Peyer's patch (tissue), 4 donors: ENCODE measurements at regions not wholly inside any gene's neighbourhood (a gene's known extent, or its start where the extent isn't known, plus 50 kb on each side); places are given as distances from the start of the nearest gene placed in this dataset.

ENCODE experiments used
- CTCF ChIP-seq, 6 experiments: fragments of 450-650 bp in 4 of 6; fragments of 200-600 bp in 2 of 6; sonication (generic) in 1 of 6; IDR thresholded peaks; one replicate each; pipeline ENCODE4 v1.5.1; 2017 to 2019; ENCODE audit warnings: antibody characterized with exemption in 6 of 6, mild to moderate bottlenecking in 3 of 6, moderate library complexity in 1 of 6
- POLR2A ChIP-seq, 2 donors: fragments of 450-650 bp; IDR thresholded peaks; one replicate each; pipeline ENCODE4 v1.5.1; 2017; ENCODE audit warnings: antibody characterized with exemption in 2 of 2, mild to moderate bottlenecking in 2 of 2, moderate library complexity in 2 of 2

DNA sequence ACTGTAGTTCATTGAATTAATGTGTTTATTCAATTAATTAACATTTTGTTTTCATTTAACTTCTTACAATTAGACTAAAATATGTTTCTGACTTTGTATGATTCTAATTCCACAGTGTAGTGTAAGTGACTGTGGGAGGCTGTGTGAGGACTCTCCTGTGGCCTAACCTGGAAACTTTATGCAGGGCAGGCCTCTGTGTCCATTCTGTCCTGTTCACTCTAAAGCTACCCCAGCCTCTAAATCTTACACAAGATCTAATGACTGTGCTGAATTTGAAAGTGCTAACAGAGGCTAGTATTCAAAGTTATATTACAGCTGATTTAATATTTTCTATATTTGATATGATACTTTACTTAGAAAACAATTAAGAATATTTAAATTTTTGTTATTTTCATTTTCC lies 270.5 kb upstream of the CDH19 start:
- TF ChIP-seq CTCF (IDR thresholded peaks at IDR 0.05) (no peak), POLR2A (IDR thresholded peaks at IDR 0.05) (no peak)
